ENCODE measurements at regions not wholly inside any gene's neighbourhood (a gene's known extent, or its start where the extent isn't known, plus 50 kb on each side); places are given as distances from the start of the nearest gene placed in this dataset.

DNA sequence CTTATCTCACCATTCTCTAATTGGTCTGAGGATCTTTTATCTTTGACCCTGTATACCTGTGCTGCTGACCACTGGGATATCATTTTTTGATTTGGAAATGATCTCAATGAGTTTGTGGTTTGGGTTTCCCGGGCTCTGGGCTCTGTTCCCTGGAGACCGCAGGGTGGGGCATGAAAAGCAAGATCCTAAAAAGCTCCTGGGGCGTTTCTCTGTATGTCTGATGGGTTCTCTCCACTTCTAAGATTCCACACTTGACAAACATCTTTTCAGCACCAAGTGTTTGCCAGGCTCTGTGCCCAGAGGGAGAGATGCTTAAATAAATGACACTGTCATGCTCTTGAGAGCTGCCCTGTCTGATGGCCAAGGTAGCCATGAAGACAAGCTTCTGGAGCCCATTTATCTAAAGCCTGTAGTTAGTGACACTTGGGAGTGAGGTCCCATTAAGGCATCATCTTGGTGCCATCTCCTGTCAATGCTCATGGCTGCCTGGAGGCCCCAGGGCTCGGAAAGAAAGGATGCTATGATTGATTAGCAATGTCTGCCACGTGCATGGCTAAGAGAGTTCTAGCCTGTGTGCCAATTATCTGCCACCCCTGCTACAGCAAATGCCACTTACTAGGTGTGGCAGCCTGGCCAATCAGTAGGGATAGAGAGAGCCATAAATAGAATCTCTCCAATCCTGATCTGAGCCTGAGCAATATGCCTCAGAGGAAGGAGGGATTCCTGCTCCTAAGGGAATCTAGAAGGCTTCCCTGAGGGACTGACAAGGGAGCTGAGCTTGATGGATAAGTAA is 531.6 kb downstream of the MN1 start:
- TF ChIP-seq, protein P1, sequence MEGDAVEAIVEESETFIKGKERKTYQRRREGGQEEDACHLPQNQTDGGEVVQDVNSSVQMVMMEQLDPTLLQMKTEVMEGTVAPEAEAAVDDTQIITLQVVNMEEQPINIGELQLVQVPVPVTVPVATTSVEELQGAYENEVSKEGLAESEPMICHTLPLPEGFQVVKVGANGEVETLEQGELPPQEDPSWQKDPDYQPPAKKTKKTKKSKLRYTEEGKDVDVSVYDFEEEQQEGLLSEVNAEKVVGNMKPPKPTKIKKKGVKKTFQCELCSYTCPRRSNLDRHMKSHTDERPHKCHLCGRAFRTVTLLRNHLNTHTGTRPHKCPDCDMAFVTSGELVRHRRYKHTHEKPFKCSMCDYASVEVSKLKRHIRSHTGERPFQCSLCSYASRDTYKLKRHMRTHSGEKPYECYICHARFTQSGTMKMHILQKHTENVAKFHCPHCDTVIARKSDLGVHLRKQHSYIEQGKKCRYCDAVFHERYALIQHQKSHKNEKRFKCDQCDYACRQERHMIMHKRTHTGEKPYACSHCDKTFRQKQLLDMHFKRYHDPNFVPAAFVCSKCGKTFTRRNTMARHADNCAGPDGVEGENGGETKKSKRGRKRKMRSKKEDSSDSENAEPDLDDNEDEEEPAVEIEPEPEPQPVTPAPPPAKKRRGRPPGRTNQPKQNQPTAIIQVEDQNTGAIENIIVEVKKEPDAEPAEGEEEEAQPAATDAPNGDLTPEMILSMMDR (IDR thresholded peaks at IDR 0.05) = no peak
- no peak for TF ChIP-seq POLR2A (IDR thresholded peaks at IDR 0.05)
